Astrocyte (in vitro differentiated cells and primary cell): ENCODE measurements at regions not wholly inside any gene's neighbourhood (a gene's known extent, or its start where the extent isn't known, plus 50 kb on each side); places are given as distances from the start of the nearest gene placed in this dataset.

ENCODE experiments used
- EZH2 ChIP-seq: IDR thresholded peaks from 2 replicates; pipeline ENCODE4 v1.6.1; 2012; ENCODE audit warnings: mild to moderate bottlenecking, low read length, inconsistent platforms; ENCODE audit not compliant: insufficient read depth
- TF ChIP-seq, protein P1 (sequence below): IDR thresholded peaks from 2 replicates; pipeline ENCODE4 v1.5.1; 2011; ENCODE audit warnings: low read depth, mild to moderate bottlenecking, inconsistent platforms, low read length, moderate library complexity; ENCODE audit not compliant: insufficient read depth

DNA sequence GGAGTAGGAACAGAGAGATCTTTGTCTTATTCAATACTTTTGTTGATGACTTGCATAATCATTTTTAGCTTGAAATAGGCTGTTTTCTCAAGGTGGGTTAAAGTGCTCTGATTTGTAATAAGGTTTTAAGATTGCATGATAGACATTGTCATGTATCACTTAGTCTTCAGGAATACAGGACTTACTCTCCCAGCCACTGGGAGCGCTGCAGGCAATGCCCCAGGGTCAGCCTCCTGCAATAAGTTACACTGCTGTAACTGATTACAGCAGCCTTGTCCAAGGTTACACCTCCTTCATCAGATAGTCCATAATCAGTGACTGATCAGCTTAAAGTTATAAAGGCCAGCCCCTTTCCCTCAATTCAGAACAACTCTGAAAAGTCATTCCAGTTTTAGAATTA, 218.6 kb downstream of the ESM1 start:
- TF ChIP-seq, protein P1, sequence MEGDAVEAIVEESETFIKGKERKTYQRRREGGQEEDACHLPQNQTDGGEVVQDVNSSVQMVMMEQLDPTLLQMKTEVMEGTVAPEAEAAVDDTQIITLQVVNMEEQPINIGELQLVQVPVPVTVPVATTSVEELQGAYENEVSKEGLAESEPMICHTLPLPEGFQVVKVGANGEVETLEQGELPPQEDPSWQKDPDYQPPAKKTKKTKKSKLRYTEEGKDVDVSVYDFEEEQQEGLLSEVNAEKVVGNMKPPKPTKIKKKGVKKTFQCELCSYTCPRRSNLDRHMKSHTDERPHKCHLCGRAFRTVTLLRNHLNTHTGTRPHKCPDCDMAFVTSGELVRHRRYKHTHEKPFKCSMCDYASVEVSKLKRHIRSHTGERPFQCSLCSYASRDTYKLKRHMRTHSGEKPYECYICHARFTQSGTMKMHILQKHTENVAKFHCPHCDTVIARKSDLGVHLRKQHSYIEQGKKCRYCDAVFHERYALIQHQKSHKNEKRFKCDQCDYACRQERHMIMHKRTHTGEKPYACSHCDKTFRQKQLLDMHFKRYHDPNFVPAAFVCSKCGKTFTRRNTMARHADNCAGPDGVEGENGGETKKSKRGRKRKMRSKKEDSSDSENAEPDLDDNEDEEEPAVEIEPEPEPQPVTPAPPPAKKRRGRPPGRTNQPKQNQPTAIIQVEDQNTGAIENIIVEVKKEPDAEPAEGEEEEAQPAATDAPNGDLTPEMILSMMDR = peak; percentile 3
- no peak for TF ChIP-seq EZH2
